Esophagus muscularis mucosa (tissue), 4 donors: ENCODE measurements at regions not wholly inside any gene's neighbourhood (a gene's known extent, or its start where the extent isn't known, plus 50 kb on each side); places are given as distances from the start of the nearest gene placed in this dataset.

Experiments used
- DNase-seq: peaks from one replicate; pipeline ENCODE4 v3.0.0-alpha.2; 2017; ENCODE audit errors: extremely low spot score
- H3K27ac ChIP-seq, 4 donors: fragments of 200-600 bp; sonication (generic); replicated peaks in 1 of 4; 1 replicate in 3 of 4; 2 replicates in 1 of 4; pipeline ENCODE4 v1.5.1; 2016 to 2019; ENCODE audit warnings: mild to moderate bottlenecking in 1 of 4
- H3K27me3 ChIP-seq, 4 donors: fragments of 200-600 bp; sonication (generic); one replicate each; pipeline versions ENCODE4 v1.5.1 to v1.6.0; 2016 to 2019
- H3K36me3 ChIP-seq, 4 donors: fragments of 200-600 bp; sonication (generic); one replicate each; pipeline ENCODE4 v1.5.1; 2016 to 2019
- H3K4me1 ChIP-seq, 4 donors: fragments of 200-600 bp; sonication (generic); one replicate each; pipeline ENCODE4 v1.5.1; 2016 to 2019
- H3K4me3 ChIP-seq, 4 donors: fragments of 200-600 bp; sonication (generic); 1 replicate in 2 of 4; 2 replicates in 2 of 4; pipeline ENCODE4 v1.5.1; 2016 to 2019; ENCODE audit warnings: mild to moderate bottlenecking in 4 of 4, moderate library complexity in 1 of 4
- H3K9me3 ChIP-seq, 4 donors: fragments of 200-600 bp; sonication (generic); 1 replicate in 3 of 4; 2 replicates in 1 of 4; pipeline ENCODE4 v1.5.1; 2016 to 2019
- CTCF ChIP-seq, 3 experiments: fragments of 200-600 bp in 2 of 3; fragments of 450-650 bp in 1 of 3; sonication (generic) in 2 of 3; IDR thresholded peaks; one replicate each; pipeline ENCODE4 v1.5.1; 2017 to 2019; ENCODE audit warnings: antibody characterized with exemption in 3 of 3, mild to moderate bottlenecking in 2 of 3, moderate library complexity in 1 of 3
- EP300 ChIP-seq: sonication (generic); formaldehyde crosslinking; IDR thresholded peaks from one replicate; pipeline ENCODE4 v1.6.1; 2017; ENCODE audit warnings: antibody characterized with exemption
- POLR2A ChIP-seq: fragments of 450-650 bp; IDR thresholded peaks from one replicate; pipeline ENCODE4 v1.6.1; 2017; ENCODE audit warnings: antibody characterized with exemption, moderate library complexity, mild to moderate bottlenecking, low read depth
- POLR2AphosphoS5 ChIP-seq, 2 donors: sonication (generic); formaldehyde crosslinking; IDR thresholded peaks; one replicate each; pipeline ENCODE4 v1.6.1; 2017; ENCODE audit warnings: antibody characterized with exemption in 2 of 2
- WGBS: methylation state at CpG from one replicate; pipeline ENCODE4 v1.1.5; 2018; 5-methylcytosine and 5-hydroxymethylcytosine counted together
- intact Hi-C: fragments of 100-400 bp; cut with DNase I; formaldehyde crosslinking; loops from one replicate; pipeline ENCODE4 v1.15.1; 2023

DNA sequence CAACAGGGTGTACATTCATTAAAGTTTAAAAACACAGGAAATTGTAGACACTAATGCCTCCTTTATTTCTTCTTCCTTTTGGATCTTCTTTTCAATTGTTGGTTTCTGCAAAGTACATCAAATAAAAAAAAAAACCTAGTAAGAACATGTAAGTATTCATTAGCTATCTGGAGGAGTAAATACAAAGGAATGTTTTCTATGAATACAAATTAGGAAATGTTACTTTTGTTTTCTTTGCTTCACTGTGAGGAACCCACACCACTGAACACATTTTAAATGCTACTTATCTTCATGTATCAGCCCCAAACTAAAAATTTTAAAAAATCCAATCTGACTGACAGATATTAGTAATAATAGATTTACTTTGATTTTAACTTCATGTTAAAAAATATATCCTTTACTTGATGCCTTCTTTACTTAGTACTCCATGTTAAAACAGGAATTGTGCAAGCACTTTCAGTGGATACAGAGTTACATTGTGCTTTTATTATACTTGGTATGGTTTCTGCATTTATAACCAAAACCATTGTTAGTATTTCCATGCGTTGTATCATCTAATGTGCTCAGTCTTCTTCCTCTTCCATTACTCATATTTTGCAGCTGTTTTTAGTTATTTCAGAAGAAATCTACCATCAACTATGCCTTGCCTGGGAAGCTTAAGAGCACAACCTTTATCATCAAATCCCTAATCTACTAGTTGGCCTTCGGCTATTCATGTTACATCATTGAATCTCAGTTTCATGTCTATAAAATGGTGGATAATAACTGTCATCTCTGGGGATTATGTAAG lies 236.9 kb upstream of the DPYD start:
- Histone ChIP-seq H3K9me3 (peaks cover 0 to 7% (median 4%) of the 10 kb centered on the region in 4 donors), H3K27me3 (no peaks in the 10 kb centered on the region), H3K4me1 (no peaks in the 10 kb centered on the region), H3K27ac (no peak overlapping the region), H3K4me3 (no peak overlapping the region), H3K36me3 (no peaks in the 10 kb centered on the region)
- no peak for DNase-seq
- 79% methylated on average over 2 of the region's 2 CpGs for WGBS
- intact Hi-C loops: no loop called here
- TF ChIP-seq POLR2AphosphoS5 (IDR thresholded peaks at IDR 0.05) (no peak), CTCF (IDR thresholded peaks at IDR 0.05) (no peak), POLR2A (no peak), EP300 (no peak)

DNA sequence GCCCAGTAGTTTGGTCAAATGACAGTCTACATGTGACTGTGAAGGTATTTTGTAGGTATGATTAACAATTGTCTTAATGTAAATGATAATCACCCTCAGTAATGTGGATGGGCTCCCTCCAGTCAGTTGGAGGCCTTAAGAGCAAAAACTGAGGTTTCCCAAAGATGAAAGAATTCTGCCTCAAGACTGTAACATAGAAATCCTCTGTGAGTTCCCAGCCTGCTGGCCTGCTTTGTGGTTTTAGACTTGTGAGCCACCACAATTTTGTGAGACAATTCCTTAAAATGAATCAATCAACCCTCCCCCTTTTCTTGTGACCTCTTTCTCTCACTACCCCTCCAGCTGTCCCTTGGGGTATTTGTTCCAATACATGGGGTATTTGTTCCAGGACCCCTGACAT lies 226.4 kb upstream of the DPYD start:
- DNase-seq: no peak
- no peak overlapping the region for H3K27ac ChIP-seq
- intact Hi-C loops: no loop called here
- H3K4me1 ChIP-seq: no peaks in the 10 kb centered on the region
- no peaks in the 10 kb centered on the region for H3K9me3 ChIP-seq
- no peak for TF ChIP-seq POLR2A
- TF ChIP-seq POLR2AphosphoS5 (IDR thresholded peaks at IDR 0.05): no peak
- TF ChIP-seq EP300: no peak
- TF ChIP-seq CTCF (IDR thresholded peaks at IDR 0.05): no peak
- no peaks in the 10 kb centered on the region for H3K27me3 ChIP-seq
- H3K36me3 ChIP-seq: no peaks in the 10 kb centered on the region
- no peak overlapping the region for H3K4me3 ChIP-seq

- Histone ChIP-seq H3K27me3 (no peaks in the 10 kb centered on the region), H3K9me3 (no peaks in the 10 kb centered on the region), H3K4me1 (no peaks in the 10 kb centered on the region), H3K4me3 (no peak overlapping the region), H3K36me3 (no peaks in the 10 kb centered on the region), H3K27ac (no peak overlapping the region)
- WGBS: 91% methylated on average over 2 of the region's 2 CpGs
- no peak for TF ChIP-seq POLR2A
- TF ChIP-seq EP300: no peak
- TF ChIP-seq POLR2AphosphoS5 (IDR thresholded peaks at IDR 0.05): no peak
- no peak for TF ChIP-seq CTCF (IDR thresholded peaks at IDR 0.05)
- intact Hi-C loops: no loop called here
- DNase-seq: no peak
These were observed 224.8 kb upstream of the DPYD start for GRCh38 chr1:98145655-98146054.

DNA sequence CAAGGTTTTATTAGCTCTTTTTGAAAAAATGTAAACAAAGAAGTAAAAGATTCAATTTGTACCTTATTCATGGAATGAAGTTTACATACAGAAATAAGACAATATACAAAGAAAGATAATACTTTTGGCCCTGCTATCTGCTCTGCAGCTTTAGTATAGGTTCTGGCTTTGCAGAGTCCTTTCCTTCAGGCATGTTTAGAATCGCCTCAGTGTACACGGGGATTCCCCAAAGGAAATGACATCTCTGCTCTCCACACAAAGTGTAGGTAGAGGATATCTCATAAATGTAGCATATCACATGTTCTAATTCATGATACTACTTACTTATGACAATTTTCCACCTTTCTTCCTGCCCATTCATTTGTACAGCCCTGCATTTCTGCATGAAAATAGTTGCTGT lies 222.6 kb upstream of the DPYD start:
- Histone ChIP-seq H3K27me3 (no peaks in the 10 kb centered on the region), H3K9me3 (no peaks in the 10 kb centered on the region), H3K27ac (no peak overlapping the region), H3K4me1 (no peaks in the 10 kb centered on the region), H3K4me3 (no peak overlapping the region), H3K36me3 (no peaks in the 10 kb centered on the region)
- 70% methylated on average over 2 of the region's 2 CpGs for WGBS
- TF ChIP-seq POLR2AphosphoS5 (IDR thresholded peaks at IDR 0.05): no peak
- no peak for TF ChIP-seq EP300
- TF ChIP-seq CTCF (IDR thresholded peaks at IDR 0.05): no peak
- no peak for TF ChIP-seq POLR2A
- no peak for DNase-seq
- intact Hi-C loops: no loop called here

GRCh38 chr1:98133131-98133530 lies 212.3 kb upstream of the DPYD start:
- no peaks in the 10 kb centered on the region for H3K9me3 ChIP-seq
- H3K4me1 ChIP-seq: no peaks in the 10 kb centered on the region
- TF ChIP-seq POLR2AphosphoS5 (IDR thresholded peaks at IDR 0.05) (no peak), EP300 (no peak)
- H3K27ac ChIP-seq: no peak overlapping the region
- no peaks in the 10 kb centered on the region for H3K27me3 ChIP-seq
- intact Hi-C loops: no loop called here
- no peaks in the 10 kb centered on the region for H3K36me3 ChIP-seq
- no peak for DNase-seq
- no peak overlapping the region for H3K4me3 ChIP-seq
- 46% methylated on average over 4 of the region's 4 CpGs for WGBS
